Neural progenitor cell (in vitro differentiated cells): ENCODE measurements at regions not wholly inside any gene's neighbourhood (a gene's known extent, or its start where the extent isn't known, plus 50 kb on each side); places are given as distances from the start of the nearest gene placed in this dataset.
A peak's percentile ranks its signal among the peaks of the same experiment; 100 is the strongest.

ENCODE experiments used
- DNase-seq: peaks from one replicate; pipeline ENCODE4 v3.0.0-alpha.2; 2016; ENCODE audit warnings: low spot score
- H2AFZ ChIP-seq: fragments of 200-600 bp; sonication (generic); replicated peaks from 2 replicates; pipeline ENCODE4 v1.6.1; 2016; ENCODE audit warnings: antibody characterized with exemption
- H3F3A ChIP-seq: fragments of 200-600 bp; sonication (generic); 2 replicates; pipeline ENCODE4 v1.6.1; 2016; ENCODE audit warnings: antibody characterized with exemption, low read depth
- H3K27ac ChIP-seq: fragments of 200-600 bp; sonication (generic); 2 replicates; pipeline ENCODE4 v1.5.1; 2016; ENCODE audit warnings: mild to moderate bottlenecking
- H3K27me3 ChIP-seq: fragments of 200-600 bp; sonication (generic); 2 replicates; pipeline ENCODE4 v1.6.1; 2016; ENCODE audit warnings: mild to moderate bottlenecking, moderate library complexity
- H3K36me3 ChIP-seq: fragments of 200-600 bp; sonication (generic); 2 replicates; pipeline ENCODE4 v1.5.1; 2016
- H3K4me1 ChIP-seq: fragments of 200-600 bp; sonication (generic); 2 replicates; pipeline ENCODE4 v1.6.1; 2016; ENCODE audit warnings: mixed run types
- H3K4me2 ChIP-seq: fragments of 200-600 bp; sonication (generic); 2 replicates; pipeline ENCODE4 v1.6.1; 2016
- H3K4me3 ChIP-seq: fragments of 200-600 bp; sonication (generic); 2 replicates; pipeline ENCODE4 v1.5.1; 2016
- H3K79me2 ChIP-seq: fragments of 200-600 bp; sonication (generic); 2 replicates; pipeline ENCODE4 v1.6.1; 2016; ENCODE audit warnings: low read depth
- H3K9ac ChIP-seq: fragments of 200-600 bp; sonication (generic); 2 replicates; pipeline ENCODE4 v1.6.1; 2016
- H3K9me3 ChIP-seq: fragments of 200-600 bp; sonication (generic); 2 replicates; pipeline ENCODE4 v1.5.1; 2016; ENCODE audit warnings: low read depth
- H4K20me1 ChIP-seq: fragments of 200-600 bp; sonication (generic); 2 replicates; pipeline ENCODE4 v1.6.1; 2016; ENCODE audit warnings: low read depth
- H3K27ac Mint-ChIP-seq: 3 replicates; pipeline ENCODE4 v1.8.0; 2021; ENCODE audit warnings: mixed read lengths
- H3K27me3 Mint-ChIP-seq: 2 replicates; pipeline ENCODE4 v1.8.0; 2022; ENCODE audit warnings: low read depth, mild to moderate bottlenecking, inconsistent platforms, moderate library complexity, mixed read lengths; ENCODE audit not compliant: insufficient read depth
- H3K36me3 Mint-ChIP-seq: 3 replicates; pipeline ENCODE4 v1.8.0; 2021; ENCODE audit warnings: mixed read lengths
- H3K4me1 Mint-ChIP-seq: 3 replicates; pipeline ENCODE4 v1.8.0; 2021; ENCODE audit warnings: mixed read lengths
- H3K4me3 Mint-ChIP-seq: 3 replicates; pipeline ENCODE4 v1.8.0; 2021; ENCODE audit warnings: mild to moderate bottlenecking, moderate library complexity, mixed read lengths
- H3K9me3 Mint-ChIP-seq: 3 replicates; pipeline ENCODE4 v1.8.0; 2020; ENCODE audit warnings: mixed read lengths
- CTCF ChIP-seq: fragments of 200-600 bp; sonication (generic); IDR thresholded peaks from 2 replicates; pipeline ENCODE4 v1.5.1; 2017; ENCODE audit warnings: antibody characterized with exemption, mild to moderate bottlenecking
- EZH2 ChIP-seq: fragments of 200-600 bp; sonication (generic); IDR thresholded peaks from 2 replicates; pipeline ENCODE4 v1.6.1; 2017; ENCODE audit warnings: antibody characterized with exemption, mild to moderate bottlenecking, moderate library complexity
- EZH2phosphoT487 ChIP-seq: fragments of 200-600 bp; sonication (generic); IDR thresholded peaks from 2 replicates; pipeline ENCODE4 v1.6.1; 2017; ENCODE audit warnings: antibody characterized with exemption

GRCh38 chr5:3230941-3231340 lies 364.7 kb upstream of the IRX1 start:
- Histone ChIP-seq H3K4me1 (no peaks in the 10 kb centered on the region), H4K20me1 (no peaks in the 10 kb centered on the region), H3K9ac (no peak overlapping the region), H3F3A (no peaks in the 10 kb centered on the region), H3K9me3 (no peaks in the 10 kb centered on the region), H2AFZ (no peak overlapping the region), H3K27ac (no peak overlapping the region), H3K79me2 (no peaks in the 10 kb centered on the region), H3K4me2 (no peak overlapping the region), H3K36me3 (no peaks in the 10 kb centered on the region), H3K4me3 (no peak overlapping the region), H3K27me3 (no peaks in the 10 kb centered on the region)
- Mint-ChIP-seq H3K4me3 (no peak overlapping the region), H3K27me3 (no peaks in the 10 kb centered on the region), H3K27ac (no peak overlapping the region), H3K36me3 (no peaks in the 10 kb centered on the region), H3K4me1 (peaks cover 7% of the 10 kb centered on the region), H3K9me3 (peaks cover 4% of the 10 kb centered on the region)
- TF ChIP-seq EZH2 (no peak), CTCF (no peak)
- DNase-seq, result no peak

DNA sequence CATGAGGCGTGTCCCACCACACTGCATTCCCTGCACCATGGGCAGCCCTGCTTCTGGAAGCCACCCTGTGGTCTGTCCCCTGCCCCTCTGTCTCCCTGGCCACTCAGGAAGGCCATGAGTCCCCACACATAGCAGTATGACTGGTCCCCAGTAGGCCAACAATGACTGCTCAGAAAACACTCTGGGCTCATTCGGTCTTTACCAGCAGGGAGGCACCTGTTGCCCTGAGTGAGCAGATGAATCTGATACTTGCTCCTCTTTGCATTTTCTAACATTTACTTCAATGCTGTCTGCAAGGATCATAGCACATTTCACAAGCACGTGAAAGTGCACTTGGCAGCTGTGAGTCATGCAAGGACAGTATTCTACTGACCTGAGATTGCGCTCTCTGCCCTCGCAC lies 365.4 kb upstream of the IRX1 start:
- H3K36me3 ChIP-seq, result no peaks in the 10 kb centered on the region
- no peaks in the 10 kb centered on the region for H3K4me1 ChIP-seq
- no peaks in the 10 kb centered on the region for H3F3A ChIP-seq
- H3K27ac ChIP-seq, result no peak overlapping the region
- H3K36me3 Mint-ChIP-seq, result no peaks in the 10 kb centered on the region
- peaks cover 4% of the 10 kb centered on the region for H3K27me3 Mint-ChIP-seq
- no peak overlapping the region for H3K4me3 ChIP-seq
- peaks cover 10% of the 10 kb centered on the region for H3K4me1 Mint-ChIP-seq
- no peak overlapping the region for H3K4me2 ChIP-seq
- peak overlapping the region; percentile 67 for H3K27ac Mint-ChIP-seq
- no peak for DNase-seq
- peaks cover 4% of the 10 kb centered on the region for H3K9me3 Mint-ChIP-seq
- no peak overlapping the region for H2AFZ ChIP-seq
- H3K79me2 ChIP-seq, result no peaks in the 10 kb centered on the region
- H3K9ac ChIP-seq, result no peak overlapping the region
- TF ChIP-seq EZH2 (no peak), EZH2phosphoT487 (no peak), CTCF (no peak)
- no peaks in the 10 kb centered on the region for H3K9me3 ChIP-seq
- H3K27me3 ChIP-seq, result no peaks in the 10 kb centered on the region
- H4K20me1 ChIP-seq, result no peaks in the 10 kb centered on the region
- no peak overlapping the region for H3K4me3 Mint-ChIP-seq

DNA sequence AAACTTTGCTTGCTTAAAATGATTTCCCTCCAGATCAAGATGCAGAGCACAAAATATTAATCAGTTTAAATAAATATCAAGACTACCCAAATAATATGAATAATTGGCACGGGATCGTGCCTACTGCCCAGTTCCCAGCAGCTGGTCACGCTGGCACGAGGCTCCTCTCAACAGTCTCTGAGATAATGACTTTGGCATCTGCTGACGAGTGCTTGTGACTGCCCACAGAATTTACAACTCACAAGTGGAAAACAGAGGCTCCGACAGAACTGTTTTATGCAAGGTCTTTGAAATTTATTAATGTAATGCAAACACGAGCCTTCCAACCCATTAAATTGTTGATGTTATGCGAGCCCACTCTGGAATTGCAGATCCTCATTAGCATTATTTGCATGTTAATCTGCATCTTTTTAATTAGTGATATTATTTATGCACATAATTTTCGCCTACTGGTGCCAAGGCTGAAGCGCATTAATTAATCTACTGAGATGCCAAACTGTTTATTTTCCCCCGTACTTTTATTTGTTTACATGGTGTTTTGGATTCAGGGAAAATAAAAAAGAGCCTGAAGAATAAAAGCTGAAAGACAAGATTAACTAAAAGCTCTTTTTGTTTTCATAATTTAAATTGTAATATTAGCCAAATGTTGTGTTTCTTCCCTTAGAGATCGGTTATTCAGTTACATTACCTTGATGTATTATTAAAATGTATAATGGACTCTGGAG lies 369.3 kb upstream of the IRX1 start:
- Mint-ChIP-seq H3K36me3 (no peaks in the 10 kb centered on the region), H3K4me3 (no peak overlapping the region), H3K27me3 (peaks cover 10% of the 10 kb centered on the region), H3K9me3 (peaks cover 4% of the 10 kb centered on the region), H3K4me1 (peaks cover 10% of the 10 kb centered on the region), H3K27ac (no peak overlapping the region)
- Histone ChIP-seq H3K9me3 (no peaks in the 10 kb centered on the region), H3K9ac (no peak overlapping the region), H3K27me3 (no peaks in the 10 kb centered on the region), H3F3A (no peaks in the 10 kb centered on the region), H3K4me3 (no peak overlapping the region), H2AFZ (no peak overlapping the region), H4K20me1 (no peaks in the 10 kb centered on the region), H3K4me1 (no peaks in the 10 kb centered on the region), H3K79me2 (no peaks in the 10 kb centered on the region), H3K36me3 (no peaks in the 10 kb centered on the region), H3K27ac (no peak overlapping the region), H3K4me2 (no peak overlapping the region)
- no peak for DNase-seq
- TF ChIP-seq CTCF, result no peak
- TF ChIP-seq EZH2phosphoT487, result no peak
